C4-2B (cell line): ENCODE measurements at regions not wholly inside any gene's neighbourhood (a gene's known extent, or its start where the extent isn't known, plus 50 kb on each side); places are given as distances from the start of the nearest gene placed in this dataset.
"Not testable (repeated sequence)": the region's sequence is repeated elsewhere in the genome, so short reads cannot be mapped to it uniquely, and the experiment has no call there.

Experiments
- CTCF ChIP-seq: fragments of 450-650 bp; conservative IDR thresholded peaks from 2 replicates; pipeline ENCODE4 v1.5.1; 2017; ENCODE audit warnings: mild to moderate bottlenecking
- ZFX ChIP-seq: fragments of 450-650 bp; IDR thresholded peaks from 2 replicates; pipeline ENCODE4 v1.6.1; 2017

- TF ChIP-seq CTCF, ZFX: not testable (repeated sequence)
These were observed 85.6 kb downstream of the DUSP6 start for GRCh38 chr12:89266574-89267188.
